Spleen (tissue), 11 donors: ENCODE measurements at regions not wholly inside any gene's neighbourhood (a gene's known extent, or its start where the extent isn't known, plus 50 kb on each side); places are given as distances from the start of the nearest gene placed in this dataset.
"Not testable (repeated sequence)": the region's sequence is repeated elsewhere in the genome, so short reads cannot be mapped to it uniquely, and the experiment has no call there.

ENCODE experiments used
- DNase-seq: peaks from one replicate; pipeline ENCODE4 v3.0.0-alpha.2; 2020
- H3K27ac ChIP-seq, 8 donors: fragments of 200-600 bp; sonication (generic) in 7 of 8; 1 replicate in 4 of 8; 2 replicates in 4 of 8; pipeline versions ENCODE4 v1.5.0 to v1.8.0; 2016 to 2021; ENCODE audit warnings: inconsistent platforms in 4 of 8, mild to moderate bottlenecking in 4 of 8, moderate library complexity in 1 of 8
- H3K27me3 ChIP-seq, 7 donors: fragments of 200-600 bp; sonication (generic) in 6 of 7; replicated peaks in 1 of 7; 1 replicate in 4 of 7; 2 replicates in 3 of 7; pipeline versions ENCODE4 v1.5.0 to v1.8.0; 2016 to 2021; ENCODE audit warnings: inconsistent platforms in 3 of 7, mild to moderate bottlenecking in 1 of 7
- H3K36me3 ChIP-seq, 6 donors: fragments of 200-600 bp; sonication (generic) in 5 of 6; 1 replicate in 4 of 6; 2 replicates in 2 of 6; pipeline versions ENCODE4 v1.5.0 to v1.8.0; 2016 to 2021; ENCODE audit warnings: inconsistent platforms in 2 of 6
- H3K4me1 ChIP-seq, 6 donors: fragments of 200-600 bp; sonication (generic) in 5 of 6; 1 replicate in 3 of 6; 2 replicates in 3 of 6; pipeline versions ENCODE4 v1.5.0 to v1.8.0; 2016 to 2021; ENCODE audit warnings: inconsistent platforms in 3 of 6
- H3K4me3 ChIP-seq, 8 donors: fragments of 200-600 bp; sonication (generic) in 7 of 8; 1 replicate in 4 of 8; 2 replicates in 4 of 8; pipeline versions ENCODE4 v1.5.0 to v1.8.0; 2016 to 2021; ENCODE audit warnings: inconsistent platforms in 4 of 8, mild to moderate bottlenecking in 4 of 8, moderate library complexity in 2 of 8
- H3K9me3 ChIP-seq, 8 donors: fragments of 200-600 bp; sonication (generic) in 7 of 8; 1 replicate in 4 of 8; 2 replicates in 4 of 8; pipeline versions ENCODE4 v1.5.0 to v1.8.0; 2016 to 2021; ENCODE audit warnings: inconsistent platforms in 4 of 8
- CTCF ChIP-seq, 11 experiments: fragments of 200-600 bp in 7 of 11; fragments of 450-650 bp in 4 of 11; sonication (generic) in 4 of 11; IDR thresholded peaks in 8 of 11; conservative IDR thresholded peaks in 3 of 11; 1 replicate in 7 of 11; 2 replicates in 4 of 11; pipeline versions ENCODE4 v1.4.0 to v1.8.0; 2016 to 2021; ENCODE audit warnings: antibody characterized with exemption in 11 of 11, inconsistent platforms in 4 of 11, mild to moderate bottlenecking in 1 of 11
- POLR2A ChIP-seq, 3 donors: fragments of 450-650 bp; IDR thresholded peaks; one replicate each; pipeline ENCODE4 v1.5.1; 2017; ENCODE audit warnings: antibody characterized with exemption in 3 of 3, mild to moderate bottlenecking in 1 of 3
- POLR2AphosphoS5 ChIP-seq, 3 donors: sonication (generic); formaldehyde crosslinking; IDR thresholded peaks; one replicate each; pipeline ENCODE4 v1.5.1; 2017; ENCODE audit warnings: antibody characterized with exemption in 3 of 3
- whole genome bisulfite sequencing, 5 donors: extraction: QIAGEN DNeasy Blood & Tissue Kit in 3 of 5; methylation state at CpG; one replicate each; pipeline versions ENCODE4 v1.1.5 to v1.1.7; 2013 to 2018; 5-methylcytosine and 5-hydroxymethylcytosine counted together
- intact Hi-C: fragments of 100-400 bp; cut with DNase I; formaldehyde crosslinking; loops from one replicate; pipeline ENCODE4 v1.15.0; 2023; ENCODE audit warnings: low total_unique reads
- donor health status: healthy with polysubstance abuse.
- donor health status: DM: no; HTN: no; CAD: no; lungs with moderate emphysema.
- donor health status: DM: no; HTN: no; CAD: no.
- donor health status: Bipolar disorder and iron deficiency.
- donor health status: healthy.
- donor health status: DM: no; HTN: no; CAD: no.
- donor health status: DM: yes; HTN: yes; CAD: no.

GRCh38 chr7:98735801-98736200 lies 118.7 kb downstream of the NPTX2 start:
- TF ChIP-seq CTCF (IDR thresholded peaks at IDR 0.05 in 8 of 11, conservative IDR thresholded peaks at IDR 0.05 in 3 of 11) = no peak
- TF ChIP-seq POLR2A (IDR thresholded peaks at IDR 0.05) = no peak
- TF ChIP-seq POLR2AphosphoS5 (IDR thresholded peaks at IDR 0.05) = no peak
- H3K4me1 ChIP-seq = no peaks in the 10 kb centered on the region
- peaks cover 0 to 13% (median 0%) of the 10 kb centered on the region in 7 donors for H3K27me3 ChIP-seq
- peak; percentile 44 for DNase-seq
- intact Hi-C loops = no loop called here
- no peaks in the 10 kb centered on the region for H3K36me3 ChIP-seq
- whole genome bisulfite sequencing, 5 donors = 83 to 93% (median 85%) methylated on average over 14 of the region's 14 CpGs
- H3K27ac ChIP-seq = no peak overlapping the region
- no peak overlapping the region for H3K4me3 ChIP-seq
- peaks cover 0 to 10% (median 6%) of the 10 kb centered on the region in 8 donors for H3K9me3 ChIP-seq

DNA sequence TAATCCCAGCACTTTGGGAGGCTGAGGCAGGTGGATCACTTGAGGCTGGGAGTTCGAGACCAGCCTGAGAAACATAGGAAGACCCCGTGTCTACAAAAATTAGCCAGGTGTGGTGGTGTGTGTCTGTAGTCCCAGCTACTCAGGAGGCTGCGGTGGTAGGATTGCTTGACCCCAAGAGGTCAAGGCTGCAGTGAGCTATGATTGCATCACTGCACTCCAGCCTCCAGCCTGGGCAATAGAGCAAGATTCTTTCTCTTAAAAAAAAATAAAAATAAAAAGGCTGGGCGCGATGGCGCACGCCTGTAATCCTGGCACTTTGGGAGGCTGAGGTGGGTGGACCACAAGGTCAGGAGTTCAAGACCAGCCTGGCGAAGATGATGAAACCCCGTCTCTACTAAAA lies 119.4 kb downstream of the NPTX2 start:
- 85 to 96% (median 91%) methylated on average over 9 of the region's 9 CpGs for WGBS, 5 donors
- H3K36me3 ChIP-seq, intact Hi-C loops, H3K4me3 ChIP-seq, H3K27me3 ChIP-seq, H3K4me1 ChIP-seq, H3K27ac ChIP-seq: not testable (repeated sequence)
- peak; percentile 38 for DNase-seq
- H3K9me3 ChIP-seq = peaks cover 0 to 10% (median 6%) of the 10 kb centered on the region in 8 donors

- DNase-seq = peak; percentile 27
- H3K36me3 ChIP-seq = no peaks in the 10 kb centered on the region
Measured at GRCh38 chr7:98737176-98737575, 120.1 kb downstream of the NPTX2 start.

GRCh38 chr7:98740643-98741042 lies 123.6 kb downstream of the NPTX2 start:
- Histone ChIP-seq H3K27ac (no peak overlapping the region), H3K27me3 (peaks cover 0 to 8% (median 0%) of the 10 kb centered on the region in 7 donors), H3K4me3 (no peak overlapping the region), H3K36me3 (no peaks in the 10 kb centered on the region), H3K9me3 (peaks cover 0 to 6% (median 4%) of the 10 kb centered on the region in 8 donors), H3K4me1 (no peaks in the 10 kb centered on the region)
- no peak for DNase-seq
- intact Hi-C loops = no loop called here
- TF ChIP-seq POLR2AphosphoS5 (IDR thresholded peaks at IDR 0.05) (no peak), CTCF (IDR thresholded peaks at IDR 0.05 in 8 of 11, conservative IDR thresholded peaks at IDR 0.05 in 3 of 11) (no peak), POLR2A (IDR thresholded peaks at IDR 0.05) (no peak)
- WGBS, 5 donors = 68 to 86% (median 80%) methylated on average over 3 of the region's 3 CpGs

More at GRCh38 chr7:98737176-98737575, 120.1 kb downstream of the NPTX2 start:
- H3K27ac ChIP-seq = no peak overlapping the region
- H3K9me3 ChIP-seq = peaks cover 0 to 10% (median 6%) of the 10 kb centered on the region in 8 donors
- H3K27me3 ChIP-seq = peaks cover 0 to 8% (median 0%) of the 10 kb centered on the region in 7 donors
- no peak for TF ChIP-seq POLR2AphosphoS5 (IDR thresholded peaks at IDR 0.05)
- TF ChIP-seq CTCF (IDR thresholded peaks at IDR 0.05 in 8 of 11, conservative IDR thresholded peaks at IDR 0.05 in 3 of 11) = no peak
- no peak for TF ChIP-seq POLR2A (IDR thresholded peaks at IDR 0.05)
- 78 to 87% (median 80%) methylated on average over 8 of the region's 8 CpGs for WGBS, 5 donors
- intact Hi-C loops = no loop called here
- no peaks in the 10 kb centered on the region for H3K4me1 ChIP-seq
- H3K4me3 ChIP-seq = no peak overlapping the region
